ENCODE measurements at regions not wholly inside any gene's neighbourhood (a gene's known extent, or its start where the extent isn't known, plus 50 kb on each side); places are given as distances from the start of the nearest gene placed in this dataset.
A peak's percentile ranks its signal among the peaks of the same experiment; 100 is the strongest.

- intact Hi-C loops (cut with DNase I) = no loop called here
- no peak for DNase-seq (ENCODE audit: low spot score)
These were observed 257.7 kb upstream of the AGAP1 start for GRCh38 chr2:235235977-235236767.

GRCh38 chr2:235238537-235238936 is 255.3 kb upstream of the AGAP1 start:
- no peak for DNase-seq (ENCODE audit: low spot score)
- intact Hi-C loops (cut with DNase I) = no loop called here

GRCh38 chr2:235240574-235240973 is 253.3 kb upstream of the AGAP1 start:
- no peak for DNase-seq (ENCODE audit: low spot score)
- intact Hi-C loops (cut with DNase I) = no loop called here

- DNase-seq (ENCODE audit: low spot score) = no peak
- intact Hi-C loops (cut with DNase I) = no loop called here
These were observed 249.3 kb upstream of the AGAP1 start for GRCh38 chr2:235244255-235245220.

- DNase-seq (ENCODE audit: low spot score) = no peak
- intact Hi-C loops (cut with DNase I) = no loop called here
These were observed 246.8 kb upstream of the AGAP1 start for GRCh38 chr2:235247001-235247400.

- intact Hi-C loops (cut with DNase I) = no loop called here
- DNase-seq (ENCODE audit: low spot score) = peak; percentile 82
These were observed 238.2 kb upstream of the AGAP1 start for GRCh38 chr2:235255693-235256092.

- intact Hi-C loops (cut with DNase I) = no loop called here
- DNase-seq (ENCODE audit: low spot score) = no peak
These were observed 236.3 kb upstream of the AGAP1 start for GRCh38 chr2:235257590-235257989.

GRCh38 chr2:235262750-235263149 is 231.1 kb upstream of the AGAP1 start:
- intact Hi-C loops (cut with DNase I) = no loop called here
- no peak for DNase-seq (ENCODE audit: low spot score)

- DNase-seq (ENCODE audit: low spot score) = peak; percentile 95
- intact Hi-C loops (cut with DNase I) = no loop called here
These were observed 230.4 kb upstream of the AGAP1 start for GRCh38 chr2:235263205-235264120.

GRCh38 chr2:235264121-235264493 is 229.7 kb upstream of the AGAP1 start:
- intact Hi-C loops (cut with DNase I) = no loop called here

GRCh38 chr2:235264512-235264911 is 229.3 kb upstream of the AGAP1 start:
- no peak for DNase-seq (ENCODE audit: low spot score)
- intact Hi-C loops (cut with DNase I) = no loop called here

More at GRCh38 chr2:235264121-235264493, 229.7 kb upstream of the AGAP1 start:
- DNase-seq (ENCODE audit: low spot score) = no peak

GRCh38 chr2:235265348-235265965 is 228.4 kb upstream of the AGAP1 start:
- no peak for DNase-seq (ENCODE audit: low spot score)
- intact Hi-C loops (cut with DNase I) = no loop called here

GRCh38 chr2:235267251-235267650 is 226.6 kb upstream of the AGAP1 start:
- no peak for DNase-seq (ENCODE audit: low spot score)
- intact Hi-C loops (cut with DNase I) = no loop called here

- no peak for DNase-seq (ENCODE audit: low spot score)
- intact Hi-C loops (cut with DNase I) = no loop called here
These were observed 225.3 kb upstream of the AGAP1 start for GRCh38 chr2:235268535-235268934.

GRCh38 chr2:235270291-235270690 is 223.6 kb upstream of the AGAP1 start:
- intact Hi-C loops (cut with DNase I) = no loop called here
- no peak for DNase-seq (ENCODE audit: low spot score)

- intact Hi-C loops (cut with DNase I) = no loop called here
- no peak for DNase-seq (ENCODE audit: low spot score)
These were observed 222.9 kb upstream of the AGAP1 start for GRCh38 chr2:235270956-235271355.

- DNase-seq (ENCODE audit: low spot score) = no peak
- intact Hi-C loops (cut with DNase I) = no loop called here
These were observed 221.9 kb upstream of the AGAP1 start for GRCh38 chr2:235271936-235272335.

- intact Hi-C loops (cut with DNase I) = no loop called here
These were observed 219.8 kb upstream of the AGAP1 start for GRCh38 chr2:235274023-235274422.

GRCh38 chr2:235277485-235277884 is 216.4 kb upstream of the AGAP1 start:
- intact Hi-C loops (cut with DNase I) = no loop called here
- DNase-seq (ENCODE audit: low spot score) = no peak

More at GRCh38 chr2:235274023-235274422, 219.8 kb upstream of the AGAP1 start:
- no peak for DNase-seq (ENCODE audit: low spot score)

Data from posterior vena cava (tissue), 2 donors.